CD4-positive, alpha-beta T cell treated with Interleukin-6 at 100 ng/mL for 8 hours (primary cell): ENCODE measurements at regions not wholly inside any gene's neighbourhood (a gene's known extent, or its start where the extent isn't known, plus 50 kb on each side); places are given as distances from the start of the nearest gene placed in this dataset.

Experiments used
- DNase-seq: peaks from one replicate; pipeline ENCODE4 v3.0.0-alpha.2; 2020; ENCODE audit warnings: mixed read lengths, low spot score

- no peak for DNase-seq
Measured at GRCh38 chr10:10222304-10222841, 795.3 kb upstream of the CELF2 start.

- no peak for DNase-seq
Measured at GRCh38 chr10:10223131-10223530, 794.5 kb upstream of the CELF2 start.

GRCh38 chr10:10225136-10225676 is 792.5 kb upstream of the CELF2 start:
- DNase-seq, result no peak

- no peak for DNase-seq
Measured at GRCh38 chr10:10233229-10233628, 784.4 kb upstream of the CELF2 start.

GRCh38 chr10:10235003-10235402 is 782.7 kb upstream of the CELF2 start:
- DNase-seq, result no peak

- no peak for DNase-seq
Measured at GRCh38 chr10:10247585-10247984, 770.1 kb upstream of the CELF2 start.

GRCh38 chr10:10256860-10257259 is 760.8 kb upstream of the CELF2 start:
- no peak for DNase-seq

- DNase-seq, result no peak
Measured at GRCh38 chr10:10259013-10259412, 758.7 kb upstream of the CELF2 start.

- no peak for DNase-seq
Measured at GRCh38 chr10:10270126-10271050, 747.3 kb upstream of the CELF2 start.

GRCh38 chr10:10271639-10272192 is 746.0 kb upstream of the CELF2 start:
- no peak for DNase-seq

GRCh38 chr10:10273661-10274060 is 744.0 kb upstream of the CELF2 start:
- DNase-seq, result no peak

GRCh38 chr10:10279906-10280305 is 737.8 kb upstream of the CELF2 start:
- DNase-seq, result no peak

- no peak for DNase-seq
Measured at GRCh38 chr10:10292501-10292900, 725.2 kb upstream of the CELF2 start.

GRCh38 chr10:10293041-10293440 is 724.6 kb upstream of the CELF2 start:
- DNase-seq, result no peak

- DNase-seq, result no peak
Measured at GRCh38 chr10:10293481-10293951, 724.2 kb upstream of the CELF2 start.

- no peak for DNase-seq
Measured at GRCh38 chr10:10294184-10294880, 723.3 kb upstream of the CELF2 start.

GRCh38 chr10:10294881-10295529 is 722.7 kb upstream of the CELF2 start:
- no peak for DNase-seq

GRCh38 chr10:10295537-10295936 is 722.1 kb upstream of the CELF2 start:
- DNase-seq, result no peak

GRCh38 chr10:10302689-10303088 is 715.0 kb upstream of the CELF2 start:
- no peak for DNase-seq

- DNase-seq, result no peak
Measured at GRCh38 chr10:10307036-10307435, 710.6 kb upstream of the CELF2 start.

- DNase-seq, result no peak
Measured at GRCh38 chr10:10307551-10307950, 710.1 kb upstream of the CELF2 start.

- DNase-seq, result no peak
Measured at GRCh38 chr10:10310498-10310897, 707.2 kb upstream of the CELF2 start.
